HG02840 (cell line): ENCODE measurements at regions not wholly inside any gene's neighbourhood (a gene's known extent, or its start where the extent isn't known, plus 50 kb on each side); places are given as distances from the start of the nearest gene placed in this dataset.
A peak's percentile ranks its signal among the peaks of the same experiment; 100 is the strongest.
"Not testable (repeated sequence)": the region's sequence is repeated elsewhere in the genome, so short reads cannot be mapped to it uniquely, and the experiment has no call there.

Experiments
- ATAC-seq: cut with Tn5 transposase; IDR thresholded peaks from one replicate; pipeline ENCODE4 v1.9.1; 2021; ENCODE audit warnings: mild to moderate bottlenecking, moderate library complexity, moderate number of reproducible peaks; ENCODE audit not compliant: unreplicated experiment, low FRiP score

DNA sequence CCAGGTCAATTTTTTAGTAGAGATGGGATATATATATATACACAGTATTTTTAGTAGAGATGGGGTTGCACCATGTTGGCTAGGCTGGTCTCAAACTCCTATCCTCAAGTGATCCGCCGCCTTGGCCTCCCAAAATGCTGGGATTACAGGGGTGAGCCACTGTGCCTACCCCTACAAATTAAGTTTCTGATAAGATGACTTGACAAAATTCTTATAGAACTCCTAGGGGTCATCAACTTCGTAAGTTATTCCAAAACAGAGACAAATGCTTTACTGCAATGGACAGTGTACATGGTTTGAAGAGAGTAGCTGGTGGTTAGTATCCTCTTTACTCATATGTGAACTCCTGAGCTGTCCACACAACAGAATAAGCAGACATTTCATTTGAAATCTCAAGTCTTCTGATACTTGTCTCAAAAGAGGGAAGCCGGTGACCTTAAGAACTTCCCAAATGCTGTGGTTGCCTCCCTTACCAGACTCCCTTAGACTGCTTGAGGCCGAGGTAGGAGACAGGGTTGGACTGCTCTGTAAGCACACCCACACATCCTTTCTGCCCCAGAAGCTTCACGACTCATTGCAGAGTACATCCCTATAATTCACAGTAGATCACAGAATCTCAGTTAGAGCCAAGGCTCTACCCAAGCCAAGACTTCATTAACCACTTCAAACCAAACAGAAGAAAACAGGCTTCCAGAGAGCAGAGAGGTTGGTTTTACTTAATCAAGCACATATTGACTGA lies 244.1 kb upstream of the IRF2BP2 start:
- no peak for ATAC-seq

DNA sequence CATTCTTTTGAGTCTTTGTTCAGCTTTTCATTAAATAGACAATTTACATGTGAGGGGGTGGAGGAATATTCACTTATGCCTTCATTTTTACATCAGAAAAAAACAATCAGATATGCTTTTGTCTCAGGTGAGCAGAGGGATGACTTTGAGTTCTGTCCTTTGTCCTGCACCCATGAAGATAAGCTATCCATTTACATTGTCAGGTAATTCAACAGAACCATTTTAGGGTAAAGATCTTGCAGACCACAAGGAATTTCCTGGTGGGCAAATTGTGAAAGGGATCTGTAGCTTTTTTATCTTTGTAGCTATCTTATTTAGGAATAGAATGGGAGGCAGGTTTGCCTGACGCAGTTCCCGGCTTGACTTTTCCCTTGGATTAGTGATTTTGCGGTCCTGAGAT lies 242.7 kb upstream of the IRF2BP2 start:
- ATAC-seq = no peak

DNA sequence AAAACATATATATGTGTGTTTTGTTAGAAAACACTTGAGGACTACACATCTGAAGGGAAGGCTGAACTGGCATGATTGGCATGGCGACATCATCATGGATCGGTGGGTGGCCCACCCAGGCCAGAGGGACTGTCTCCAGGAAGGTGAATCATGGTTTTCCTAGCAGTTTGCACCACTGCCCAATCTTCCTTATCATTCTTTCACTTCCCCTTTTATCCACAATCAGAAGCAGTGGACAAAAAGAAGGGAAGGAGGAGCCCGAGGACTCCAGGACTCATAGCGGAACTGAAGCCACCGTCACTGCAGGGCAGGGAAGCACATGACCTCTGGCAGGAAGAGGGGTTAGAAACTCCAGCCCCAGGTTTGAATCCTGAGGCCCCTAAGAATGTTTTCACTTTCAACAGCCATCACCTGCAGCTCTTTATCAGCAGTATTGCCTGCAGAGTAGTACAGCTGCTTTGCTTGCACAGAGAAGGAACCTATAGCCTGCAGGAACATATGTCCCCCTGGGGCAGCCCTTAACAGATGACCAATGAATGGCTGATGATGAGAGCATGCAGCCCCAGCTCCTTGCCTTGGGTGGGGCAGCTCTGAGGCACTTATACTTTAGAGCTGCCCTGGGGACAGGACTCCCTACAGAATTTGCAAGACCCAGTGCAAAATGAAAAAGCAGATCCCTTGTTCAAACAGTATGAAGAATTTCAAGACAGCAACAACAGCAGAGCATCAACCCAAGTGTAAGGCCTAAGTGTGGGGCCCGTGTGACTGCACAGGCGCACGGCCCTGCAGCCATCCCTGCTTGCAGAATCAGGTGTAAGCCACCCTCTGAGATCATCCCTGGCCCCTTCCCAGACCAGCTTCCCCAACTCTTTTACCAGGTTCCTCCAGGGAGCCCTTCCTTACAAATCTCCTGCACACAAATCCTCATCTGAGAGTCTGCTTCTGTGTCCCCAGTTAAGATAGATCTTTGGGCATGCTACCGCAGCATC lies 241.8 kb upstream of the IRF2BP2 start:
- no peak for ATAC-seq

DNA sequence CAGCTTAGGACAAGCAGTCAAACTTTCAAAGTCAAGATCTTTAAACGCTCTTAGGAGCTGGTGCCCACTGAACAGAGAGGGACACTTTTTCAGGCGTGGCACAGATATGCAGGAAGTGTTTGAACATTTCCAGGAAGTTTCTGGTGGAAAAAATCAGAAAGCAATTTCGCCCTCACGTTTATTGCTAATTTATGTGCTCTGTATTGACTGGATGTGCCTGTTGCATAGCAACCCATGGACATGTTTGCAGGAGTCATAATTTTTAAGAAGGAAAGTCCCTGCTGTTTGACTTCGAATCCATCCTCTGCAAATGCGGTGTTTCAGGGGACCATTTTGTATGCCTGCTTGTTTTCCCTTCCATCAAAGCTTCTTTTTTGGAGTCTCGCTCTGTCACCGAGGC lies 239.9 kb upstream of the IRF2BP2 start:
- ATAC-seq = no peak

DNA sequence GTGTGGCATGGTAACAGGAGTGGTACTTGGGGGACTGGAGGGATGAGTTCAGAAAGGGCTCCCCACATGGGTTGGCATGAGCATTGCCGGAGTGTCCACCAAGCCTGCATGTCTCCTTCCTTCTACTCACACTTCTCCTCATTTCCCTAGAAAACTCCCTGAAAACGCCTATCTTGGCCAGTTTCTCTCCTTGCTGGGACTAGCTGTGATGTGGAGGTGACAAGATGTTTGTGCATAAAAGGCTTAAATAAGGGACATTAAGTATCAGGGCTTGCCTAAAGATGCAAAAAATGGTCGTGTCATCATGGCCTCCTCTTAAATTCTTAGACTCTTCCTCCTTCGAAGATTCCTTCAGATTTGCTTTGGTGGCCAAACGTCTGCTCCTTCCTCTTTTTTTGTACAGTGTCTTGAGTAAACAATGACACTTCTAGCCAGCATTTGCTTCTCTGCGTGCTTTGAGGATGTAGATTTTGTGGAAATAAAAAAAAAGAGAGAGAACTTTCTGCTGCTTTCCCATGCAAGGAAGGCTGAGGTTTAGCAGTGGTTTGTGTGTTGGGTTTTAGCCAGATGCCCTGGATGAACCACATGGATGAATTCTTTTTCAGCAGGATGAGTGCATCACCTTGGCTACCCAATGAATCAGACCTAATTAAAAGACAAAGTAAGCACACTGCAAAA lies 239.1 kb upstream of the IRF2BP2 start:
- no peak for ATAC-seq

DNA sequence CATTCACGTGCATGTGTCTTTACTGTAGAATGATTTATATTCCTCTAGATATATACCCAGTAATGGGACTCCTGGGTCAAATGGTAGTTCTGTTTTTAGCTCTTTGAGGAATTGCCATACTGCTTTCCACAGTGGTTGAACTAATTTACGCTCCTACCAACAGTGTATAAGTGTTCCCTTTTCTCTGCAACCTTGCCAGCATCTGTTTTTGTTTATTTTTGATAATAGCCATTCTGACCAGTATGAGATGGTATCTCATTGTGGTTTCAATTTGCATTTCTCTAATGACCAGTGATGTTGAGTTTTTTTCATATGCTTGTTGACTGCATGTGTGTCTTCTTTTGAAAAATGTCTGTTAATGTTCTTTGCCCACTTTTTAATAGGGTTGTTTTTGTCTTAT lies 236.8 kb upstream of the IRF2BP2 start:
- not testable (repeated sequence) for ATAC-seq

DNA sequence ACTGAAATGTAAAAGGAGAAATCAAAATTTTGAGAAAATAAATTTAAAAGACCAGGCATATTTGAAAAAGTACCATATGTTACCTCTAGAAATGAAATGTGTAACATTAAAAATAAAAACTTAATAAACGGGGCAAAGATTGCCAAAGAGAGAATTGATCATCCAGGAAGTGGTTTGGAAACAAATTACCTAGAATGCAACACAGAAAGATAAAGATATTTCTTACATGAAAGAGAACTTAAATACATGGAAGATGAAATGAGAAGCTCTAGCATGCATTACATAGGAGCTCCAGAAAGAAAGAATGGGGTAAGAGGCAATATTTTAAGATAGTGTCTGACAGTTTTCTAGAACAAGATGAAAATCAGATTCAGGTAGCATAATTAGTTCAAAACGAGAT lies 235.9 kb upstream of the IRF2BP2 start:
- no peak for ATAC-seq

DNA sequence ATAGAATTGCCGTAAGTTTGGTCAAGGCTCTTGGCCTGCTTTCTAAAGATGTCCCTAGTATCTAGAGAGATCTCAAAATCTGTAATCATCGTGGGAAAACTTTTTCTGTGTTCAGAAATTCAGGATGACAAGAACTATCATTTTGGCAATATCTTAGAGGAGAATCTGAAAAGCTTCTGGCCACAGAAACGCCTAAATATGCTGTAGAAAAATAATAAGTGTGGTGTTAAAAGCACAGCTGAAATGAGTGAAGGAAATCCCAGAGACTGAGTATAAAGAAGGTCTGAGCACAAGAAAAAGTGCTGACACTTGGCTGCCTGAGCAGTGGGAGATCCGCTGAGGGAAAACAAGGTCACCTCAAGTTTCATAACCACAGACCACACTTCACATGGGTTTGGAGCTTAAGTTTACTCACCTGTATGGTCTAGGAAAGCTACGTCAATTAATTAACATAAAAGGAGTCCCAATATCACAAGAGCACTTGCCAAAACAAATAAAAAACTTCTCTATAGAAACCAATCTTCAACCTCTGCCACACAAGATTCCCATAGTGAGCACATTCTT lies 235.2 kb upstream of the IRF2BP2 start:
- ATAC-seq = no peak

DNA sequence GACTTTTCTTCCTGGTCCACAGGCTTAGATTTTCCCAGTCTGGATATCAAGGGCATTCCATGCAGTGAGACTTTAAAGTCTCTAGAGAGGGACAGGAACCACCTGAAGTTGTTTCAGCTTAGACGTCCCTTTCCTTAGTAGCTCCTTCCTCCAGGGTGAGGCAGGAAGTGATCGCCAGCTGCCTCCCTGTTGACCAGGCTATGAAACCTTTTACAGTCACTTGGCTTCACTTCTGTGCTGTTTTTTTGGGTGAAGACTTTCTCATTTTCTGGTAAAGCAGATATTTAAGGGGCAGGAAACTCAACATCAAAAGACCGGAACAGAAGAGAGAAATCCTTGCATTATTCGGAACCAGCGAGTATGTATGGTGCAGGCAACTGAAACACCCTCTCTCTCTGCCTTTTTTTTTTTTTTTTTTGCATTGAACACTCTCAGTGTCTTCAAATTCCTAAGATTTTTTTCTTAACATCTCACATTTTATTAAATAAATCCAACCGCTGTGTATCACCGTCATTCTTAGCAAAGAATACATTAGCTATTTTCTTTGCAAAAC lies 234.6 kb upstream of the IRF2BP2 start:
- ATAC-seq = no peak

DNA sequence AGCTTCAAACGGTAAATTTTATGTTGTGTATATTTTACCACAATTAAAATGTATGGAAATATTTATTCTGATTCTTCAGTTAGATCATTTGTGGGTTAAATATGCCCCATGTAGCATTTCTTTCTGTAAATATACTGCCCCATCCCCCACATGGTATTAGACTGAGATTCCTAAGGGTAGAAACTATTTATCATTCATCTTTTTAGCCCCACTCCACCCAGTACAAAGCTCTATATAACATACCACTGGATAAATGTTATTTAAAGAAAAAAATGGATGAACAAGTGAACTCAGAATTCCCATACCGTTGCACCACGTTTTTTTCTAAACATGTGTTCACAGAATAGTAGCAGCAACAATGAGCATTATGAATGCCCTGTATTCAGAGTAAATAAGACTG lies 234.0 kb upstream of the IRF2BP2 start:
- no peak for ATAC-seq

DNA sequence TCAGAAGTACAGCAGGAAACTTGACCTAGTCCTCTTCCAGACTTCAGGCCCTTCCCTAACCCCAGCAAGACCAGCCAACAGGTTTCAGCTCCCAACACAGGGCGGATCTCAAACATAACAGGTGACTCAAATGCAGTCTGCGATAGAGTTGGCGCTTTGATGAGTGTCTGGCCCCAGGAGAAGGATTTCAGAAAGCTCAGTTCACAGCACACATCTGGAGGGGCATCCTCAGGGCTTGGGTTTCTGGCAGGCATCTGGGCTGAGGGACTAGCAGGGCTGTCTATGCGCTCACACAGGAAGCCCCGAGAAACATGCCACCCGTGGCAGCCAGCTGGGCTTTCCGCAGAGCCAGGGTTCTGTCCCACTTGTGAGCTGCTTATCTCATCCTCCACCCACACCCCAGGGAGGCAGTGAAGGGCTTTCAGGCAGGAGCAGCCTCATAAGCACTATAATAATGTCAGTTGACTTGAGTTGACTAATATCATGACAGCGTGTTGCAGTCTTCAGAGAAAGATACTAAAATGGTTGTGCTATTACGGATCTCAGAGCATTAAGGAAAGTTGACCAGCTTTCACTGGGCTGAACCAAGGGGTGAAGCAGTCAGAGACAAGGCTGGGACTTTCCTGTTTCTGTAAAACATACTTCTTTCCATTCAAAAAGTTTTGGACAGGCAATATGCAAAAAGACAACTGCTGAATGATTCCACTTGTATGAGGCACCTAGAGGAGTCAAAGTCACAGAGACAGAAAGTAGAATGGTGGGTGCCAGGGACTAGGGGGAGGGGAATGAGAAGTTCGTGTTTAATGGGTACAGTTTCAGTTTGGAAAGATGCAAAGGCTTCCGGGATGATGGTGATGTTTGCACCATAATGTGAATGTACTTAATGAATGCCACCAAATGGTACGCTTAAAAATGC lies 233.0 kb upstream of the IRF2BP2 start:
- peak; percentile 72 for ATAC-seq

DNA sequence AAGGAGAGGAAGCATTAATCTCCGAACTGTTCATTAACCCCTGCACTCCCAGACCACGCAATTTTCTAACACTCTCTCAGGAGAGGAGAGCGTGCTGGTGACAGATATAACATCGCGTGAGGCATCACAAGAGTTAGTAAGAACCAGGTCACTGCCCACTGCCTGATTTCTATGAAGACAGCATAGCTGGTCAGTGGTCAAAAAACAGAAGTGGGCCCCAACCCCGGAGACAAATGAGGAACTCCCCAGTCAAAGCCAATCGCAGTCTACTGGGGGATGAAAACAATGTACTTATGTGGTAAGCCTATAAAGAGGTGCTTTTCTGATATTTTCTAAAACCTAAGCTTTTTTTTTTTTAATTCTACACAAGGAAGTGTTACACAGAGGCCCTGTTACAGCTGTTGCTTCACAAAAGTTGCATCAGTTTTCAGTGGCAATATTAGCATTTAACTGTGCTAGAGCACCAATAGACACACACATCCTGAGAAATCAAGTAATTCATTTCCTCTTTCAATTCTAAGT lies 231.8 kb upstream of the IRF2BP2 start:
- no peak for ATAC-seq

DNA sequence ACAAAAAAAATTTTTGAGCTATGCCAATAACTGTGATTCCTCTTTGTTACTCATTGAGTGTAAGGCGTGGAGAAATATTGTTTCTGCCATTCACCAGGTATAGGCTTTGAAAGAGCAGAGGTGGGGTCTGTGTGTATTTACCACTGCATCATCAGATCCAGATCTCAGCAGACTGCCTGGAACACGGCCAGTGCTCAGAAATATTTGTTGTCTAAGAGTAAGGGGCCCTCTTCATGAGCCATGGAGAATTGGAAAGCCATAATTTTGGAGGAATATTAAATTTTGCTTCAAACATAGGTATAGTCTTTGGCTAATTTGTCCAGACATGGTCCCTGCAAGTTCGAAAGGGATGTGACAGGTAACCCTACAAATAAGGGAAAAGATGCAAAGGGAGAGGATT lies 231.3 kb upstream of the IRF2BP2 start:
- no peak for ATAC-seq

DNA sequence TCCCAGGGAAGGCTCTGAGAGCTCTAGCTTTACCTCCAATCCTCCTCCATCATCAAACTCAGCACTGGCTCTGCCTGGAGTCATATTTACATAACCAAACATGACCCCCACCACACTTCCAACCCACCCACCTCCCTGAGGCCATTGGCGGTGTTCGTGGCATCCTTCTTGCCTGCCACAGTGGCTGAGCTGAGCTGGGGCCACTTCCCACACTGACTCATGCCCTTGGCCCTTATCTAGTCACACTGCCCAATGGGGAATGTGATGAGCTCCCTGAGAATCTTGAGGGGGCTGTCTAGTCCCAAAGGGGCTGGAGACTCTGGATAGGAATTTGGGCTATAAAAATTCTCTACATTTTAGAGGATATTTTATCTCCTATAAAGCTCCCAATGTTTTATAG lies 230.9 kb upstream of the IRF2BP2 start:
- ATAC-seq = no peak

DNA sequence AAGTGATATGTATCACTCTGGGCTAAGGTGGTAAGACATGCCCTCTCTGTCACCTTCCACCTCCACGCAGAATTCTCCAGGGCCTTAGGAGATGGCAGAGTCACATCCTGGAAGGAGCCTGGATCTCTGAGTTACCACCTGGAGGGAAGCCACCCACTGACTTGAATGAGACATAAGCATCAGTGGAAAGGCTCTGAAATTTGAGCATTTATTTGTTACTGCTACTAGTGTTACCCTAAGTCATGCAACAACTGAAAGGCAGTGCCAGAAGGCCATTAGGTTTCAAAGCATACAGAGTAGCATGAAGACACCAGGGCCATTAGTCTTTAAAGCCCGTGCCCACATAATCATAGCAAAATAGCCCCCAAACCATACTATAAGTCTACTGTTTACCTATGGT lies 230.3 kb upstream of the IRF2BP2 start:
- no peak for ATAC-seq

DNA sequence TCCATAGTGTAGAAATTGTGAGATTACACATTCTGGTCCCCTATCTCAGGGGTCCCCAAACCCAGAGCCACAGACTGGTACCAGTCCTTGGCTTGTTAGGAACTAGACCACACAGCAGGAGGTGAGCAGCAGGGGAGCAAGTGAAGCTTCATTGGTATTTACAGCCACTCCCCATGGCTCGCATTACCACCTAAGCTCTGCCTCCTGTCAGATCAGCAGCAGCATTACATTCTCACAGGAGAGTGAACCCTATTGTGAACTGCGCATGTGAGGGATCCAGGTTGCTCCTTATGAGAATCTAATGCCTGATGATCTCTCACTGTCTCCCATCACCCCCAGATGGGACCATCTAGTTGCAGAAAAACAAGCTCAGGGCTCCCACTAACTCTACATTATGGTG lies 229.7 kb upstream of the IRF2BP2 start:
- no peak for ATAC-seq

DNA sequence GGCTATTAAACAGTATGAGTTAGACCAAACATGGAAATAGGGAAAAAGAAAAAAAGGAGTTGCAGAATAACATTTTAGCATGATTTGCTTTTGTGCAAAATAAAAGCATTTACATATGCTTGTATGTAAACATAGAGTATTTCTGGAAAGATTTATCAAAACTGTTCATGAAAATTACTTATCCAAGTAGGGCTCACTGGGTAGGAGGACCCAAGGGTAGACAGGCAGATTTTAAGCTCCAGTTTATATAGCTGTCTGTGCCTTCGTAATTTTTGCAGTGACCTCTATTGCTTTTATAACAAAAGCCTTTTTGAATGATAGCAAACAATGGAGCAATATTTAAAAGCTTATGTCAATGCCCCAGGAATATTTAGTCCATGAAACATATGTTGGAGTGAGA lies 228.8 kb upstream of the IRF2BP2 start:
- ATAC-seq = no peak

DNA sequence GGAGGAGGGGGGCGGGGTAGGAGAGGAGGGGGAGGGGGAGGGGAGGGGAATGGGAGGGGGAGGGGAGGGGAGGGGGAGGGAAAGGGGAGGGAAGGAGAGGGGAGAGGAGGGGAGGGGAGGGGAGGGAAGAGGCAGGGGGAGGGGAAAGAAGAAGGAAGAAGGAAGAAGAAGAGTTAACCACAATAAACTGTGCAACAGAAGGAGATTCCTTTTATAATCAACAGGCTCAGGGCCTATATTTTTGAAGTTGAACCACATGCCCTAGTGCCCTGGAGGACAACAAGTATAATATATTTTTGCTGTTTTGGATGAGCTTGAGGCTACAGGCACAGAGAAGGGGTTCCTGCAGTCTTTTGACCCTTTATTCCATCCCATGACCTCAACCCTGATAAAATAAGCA lies 228.2 kb upstream of the IRF2BP2 start:
- no peak for ATAC-seq

DNA sequence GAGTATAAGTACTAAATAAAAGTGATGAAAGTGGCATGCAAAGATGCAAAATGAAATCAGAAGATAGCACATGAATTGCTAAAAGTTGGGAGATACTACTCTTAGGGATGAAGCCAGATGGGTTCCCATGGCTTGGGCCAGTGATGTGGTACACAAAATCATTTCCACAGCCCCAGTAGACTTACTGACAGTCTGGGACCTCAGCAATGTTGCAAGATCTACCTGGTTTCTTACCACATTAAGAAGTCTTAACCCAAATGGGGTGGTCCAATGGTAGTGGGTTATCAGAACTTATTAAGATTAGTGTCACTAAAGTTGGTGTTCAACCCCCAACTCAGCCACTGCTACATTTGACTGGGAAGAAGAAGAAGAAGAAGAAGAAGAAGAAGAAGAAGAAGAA lies 227.7 kb upstream of the IRF2BP2 start:
- no peak for ATAC-seq
